GM23338 (cell line): ENCODE measurements at regions not wholly inside any gene's neighbourhood (a gene's known extent, or its start where the extent isn't known, plus 50 kb on each side); places are given as distances from the start of the nearest gene placed in this dataset.

Source experiments
- ATAC-seq: fragments of 200-7000 bp; cut with Tn5 transposase; 3 replicates; pipeline ENCODE4 v1.9.1; 2020
- DNase-seq: peaks from one replicate; pipeline ENCODE4 v3.0.0-alpha.2; 2015; ENCODE audit warnings: low spot score
- H2AFZ ChIP-seq: fragments of 200-600 bp; sonication (generic); 2 replicates; pipeline ENCODE4 v1.8.0; 2016; ENCODE audit warnings: antibody characterized with exemption, mild to moderate bottlenecking, moderate library complexity
- H3F3A ChIP-seq: fragments of 200-600 bp; sonication (generic); replicated peaks from 2 replicates; pipeline ENCODE4 v1.8.0; 2017; ENCODE audit warnings: antibody characterized with exemption, mixed run types, low read depth
- H3K27ac ChIP-seq: fragments of 200-600 bp; sonication (generic); 2 replicates; pipeline ENCODE4 v1.6.1; 2016; ENCODE audit warnings: low read depth
- H3K27me3 ChIP-seq: fragments of 200-600 bp; sonication (generic); 2 replicates; pipeline ENCODE4 v1.8.0; 2016; ENCODE audit warnings: mild to moderate bottlenecking, mixed run types, moderate library complexity; ENCODE audit not compliant: insufficient read depth
- H3K36me3 ChIP-seq: fragments of 200-600 bp; sonication (generic); 2 replicates; pipeline ENCODE4 v1.8.0; 2016; ENCODE audit warnings: mild to moderate bottlenecking; ENCODE audit not compliant: insufficient read depth
- H3K4me1 ChIP-seq: fragments of 200-600 bp; sonication (generic); 2 replicates; pipeline ENCODE4 v1.8.0; 2016; ENCODE audit warnings: mild to moderate bottlenecking, moderate library complexity; ENCODE audit not compliant: insufficient read depth
- H3K4me2 ChIP-seq: fragments of 200-600 bp; sonication (generic); 2 replicates; pipeline ENCODE4 v1.7.1; 2017; ENCODE audit warnings: mixed run types
- H3K4me3 ChIP-seq: fragments of 200-600 bp; sonication (generic); 2 replicates; pipeline ENCODE4 v1.6.1; 2016; ENCODE audit warnings: mixed run types
- H3K79me2 ChIP-seq: fragments of 200-600 bp; sonication (generic); replicated peaks from 2 replicates; pipeline ENCODE4 v1.8.0; 2017; ENCODE audit warnings: mild to moderate bottlenecking; ENCODE audit not compliant: insufficient read depth
- H3K9me2 ChIP-seq: fragments of 200-600 bp; sonication (generic); 2 replicates; pipeline ENCODE4 v1.8.0; 2017; ENCODE audit not compliant: insufficient read depth
- H4K20me1 ChIP-seq: fragments of 200-600 bp; sonication (generic); replicated peaks from 2 replicates; pipeline ENCODE4 v1.8.0; 2017; ENCODE audit warnings: mild to moderate bottlenecking; ENCODE audit not compliant: insufficient read depth
- H3K27ac Mint-ChIP-seq: 2 replicates; pipeline ENCODE4 v1.8.0; 2020; ENCODE audit warnings: inconsistent platforms, mild to moderate bottlenecking, moderate library complexity, mixed read lengths
- H3K27me3 Mint-ChIP-seq: 3 replicates; pipeline ENCODE4 v1.8.0; 2022; ENCODE audit warnings: low read depth, mild to moderate bottlenecking, moderate library complexity, mixed read lengths, inconsistent platforms; ENCODE audit not compliant: insufficient read depth, poor library complexity
- H3K36me3 Mint-ChIP-seq: 3 replicates; pipeline ENCODE4 v1.8.0; 2021; ENCODE audit warnings: low read depth, mild to moderate bottlenecking, inconsistent platforms, moderate library complexity, mixed read lengths
- H3K4me1 Mint-ChIP-seq: 3 replicates; pipeline ENCODE4 v1.8.0; 2020; ENCODE audit warnings: mild to moderate bottlenecking, inconsistent platforms, mixed read lengths
- H3K4me3 Mint-ChIP-seq: 3 replicates; pipeline ENCODE4 v1.8.0; 2021; ENCODE audit warnings: moderate library complexity, mild to moderate bottlenecking, inconsistent platforms, mixed read lengths
- H3K9me3 Mint-ChIP-seq: 3 replicates; pipeline ENCODE4 v1.8.0; 2020; ENCODE audit warnings: moderate library complexity, mild to moderate bottlenecking, inconsistent platforms, mixed read lengths
- CREB1 ChIP-seq: fragments of 250-450 bp; sonication (Bioruptor Pico); IDR thresholded peaks from 2 replicates; pipeline ENCODE4 v1.5.0; 2020; ENCODE audit warnings: low read depth, mild to moderate bottlenecking, moderate library complexity
- CTCF ChIP-seq, 2 experiments: fragments of 200-600 bp in 1 of 2; sonication (generic) in 1 of 2; conservative IDR thresholded peaks; 2 replicates each; pipeline versions ENCODE4 v1.5.1 to v1.6.1; 2016 to 2017; ENCODE audit warnings: antibody characterized with exemption in 2 of 2, low read depth in 2 of 2, mild to moderate bottlenecking in 2 of 2, moderate library complexity in 1 of 2
- ETS1 ChIP-seq: IDR thresholded peaks from 2 replicates; pipeline ENCODE4 v1.6.1; 2016; ENCODE audit warnings: antibody characterized with exemption
- EZH2 ChIP-seq: fragments of 200-600 bp; sonication (generic); IDR thresholded peaks from one replicate; pipeline ENCODE4 v1.8.0; 2017; ENCODE audit warnings: antibody characterized with exemption, mild to moderate bottlenecking, low read depth; ENCODE audit not compliant: unreplicated experiment
- EZH2phosphoT487 ChIP-seq: fragments of 200-600 bp; sonication (generic); IDR thresholded peaks from one replicate; pipeline ENCODE4 v1.8.1; 2018; ENCODE audit warnings: antibody characterized with exemption; ENCODE audit not compliant: unreplicated experiment
- JUNB ChIP-seq: IDR thresholded peaks from one replicate; pipeline ENCODE4 v1.6.1; 2016; ENCODE audit warnings: antibody characterized with exemption; ENCODE audit not compliant: unreplicated experiment
- NANOG ChIP-seq: IDR thresholded peaks from 2 replicates; pipeline ENCODE4 v1.6.1; 2016; ENCODE audit warnings: antibody characterized with exemption, borderline replicate concordance
- POLR2AphosphoS5 ChIP-seq: IDR thresholded peaks from 2 replicates; pipeline ENCODE4 v1.6.1; 2016; ENCODE audit warnings: antibody characterized with exemption, low read depth
- REST ChIP-seq: IDR thresholded peaks from one replicate; pipeline ENCODE4 v1.6.1; 2018; ENCODE audit warnings: antibody characterized with exemption; ENCODE audit not compliant: unreplicated experiment
- STAT1 ChIP-seq: IDR thresholded peaks from one replicate; pipeline ENCODE4 v1.6.1; 2016; ENCODE audit warnings: antibody characterized with exemption; ENCODE audit not compliant: unreplicated experiment
- ZNF114 ChIP-seq: fragments of 250-450 bp; sonication (Bioruptor Pico); IDR thresholded peaks from 2 replicates; pipeline ENCODE4 v1.5.0; 2020; ENCODE audit warnings: mild to moderate bottlenecking, moderate library complexity
- ZNF331 ChIP-seq: fragments of 250-450 bp; sonication (Bioruptor Pico); IDR thresholded peaks from 2 replicates; pipeline ENCODE4 v1.5.0; 2020; ENCODE audit warnings: low read depth, mild to moderate bottlenecking, moderate library complexity
- ZNF462 ChIP-seq: fragments of 250-450 bp; sonication (Bioruptor Pico); IDR thresholded peaks from 2 replicates; pipeline ENCODE4 v1.5.0; 2020; ENCODE audit warnings: mild to moderate bottlenecking, moderate library complexity

- Histone ChIP-seq H3K27ac (no peak overlapping the region), H3K36me3 (no peaks in the 10 kb centered on the region), H3F3A (no peaks in the 10 kb centered on the region), H2AFZ (no peak overlapping the region), H4K20me1 (no peaks in the 10 kb centered on the region), H3K79me2 (no peaks in the 10 kb centered on the region), H3K4me1 (no peaks in the 10 kb centered on the region), H3K9me2 (peaks cover 5% of the 10 kb centered on the region; the same call in 1 of the 2 replicates), H3K4me3 (no peak overlapping the region), H3K27me3 (no peaks in the 10 kb centered on the region), H3K4me2 (no peak overlapping the region)
- peaks cover 6% of the 10 kb centered on the region for H3K27me3 Mint-ChIP-seq
- no peaks in the 10 kb centered on the region for H3K36me3 Mint-ChIP-seq
- H3K4me1 Mint-ChIP-seq, result peaks cover 9% of the 10 kb centered on the region; the same call in 2 of the 3 replicates
- H3K4me3 Mint-ChIP-seq, result no peak overlapping the region
- ATAC-seq, result no peak
- TF ChIP-seq CREB1 (CRISPR knock-in tag), result no peak
- TF ChIP-seq STAT1, result no peak
- no peak for TF ChIP-seq EZH2phosphoT487
- TF ChIP-seq ETS1, result no peak
- TF ChIP-seq NANOG, result no peak
- no peak for TF ChIP-seq POLR2AphosphoS5
- no peak for TF ChIP-seq REST
- no peak for TF ChIP-seq JUNB
- no peak for TF ChIP-seq ZNF331 (CRISPR knock-in tag)
- no peak for TF ChIP-seq ZNF462 (CRISPR knock-in tag)
- TF ChIP-seq EZH2, result no peak
- TF ChIP-seq CTCF (conservative IDR thresholded peaks at IDR 0.05; ENCODE audit: low read depth in 2 of 2), result no peak
- TF ChIP-seq ZNF114 (CRISPR knock-in tag), result no peak
- no peak for DNase-seq
- H3K9me3 Mint-ChIP-seq, result no peaks in the 10 kb centered on the region
- no peak overlapping the region for H3K27ac Mint-ChIP-seq
These were observed 104.9 kb upstream of the PDE1C start for GRCh38 chr7:32175099-32175498.
